ENCODE measurements at regions not wholly inside any gene's neighbourhood (a gene's known extent, or its start where the extent isn't known, plus 50 kb on each side); places are given as distances from the start of the nearest gene placed in this dataset.

DNA sequence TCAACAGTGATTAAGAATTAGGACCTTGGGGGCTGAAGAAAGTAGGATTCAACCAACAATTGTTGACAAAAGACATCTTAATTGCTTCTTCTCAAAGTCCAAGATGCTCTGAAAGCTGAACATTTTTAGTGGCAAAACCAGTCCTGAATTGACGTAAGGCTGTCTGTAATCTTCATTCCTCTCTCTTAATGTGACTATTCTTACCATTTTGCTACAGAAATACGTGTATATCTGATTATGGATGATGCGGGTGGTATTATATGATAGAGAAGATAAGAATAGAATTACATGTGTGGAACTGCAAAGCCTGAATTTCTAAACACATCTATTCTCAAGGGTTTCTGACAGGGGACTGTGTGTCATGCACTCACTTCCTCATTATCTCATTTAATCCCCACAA is 130.3 kb upstream of the SASH1 start:
- Histone ChIP-seq H3K23me2 (ENCODE audit: low read depth, low read length) (no peaks in the 10 kb centered on the region; the same call in 1 of the 2 replicates), H3K56ac (replicated peaks; ENCODE audit: insufficient read length, low read depth, low read length) (no peak overlapping the region), H3K23ac (ENCODE audit: insufficient read length) (no peak overlapping the region), H3K79me2 (ENCODE audit: control insufficient read depth in 1 of 2, insufficient read depth in 2 of 2, low read length in 2 of 2) (no peaks in the 10 kb centered on the region), H3K9ac (replicated peaks in 1 of 4; ENCODE audit: extremely low read depth in 1 of 4, low read depth in 3 of 4, low read length in 3 of 4) (no peak overlapping the region), H3K27me3 (replicated peaks in 1 of 4; ENCODE audit: control insufficient read depth in 3 of 4, extremely low read depth in 1 of 4, insufficient read depth in 3 of 4, low read length in 3 of 4) (no peaks in the 10 kb centered on the region), H3K4ac (replicated peaks; ENCODE audit: insufficient read length, low read depth, low read length) (no peak overlapping the region), H3K79me1 (ENCODE audit: low read depth, low read length) (no peaks in the 10 kb centered on the region), H3K27ac (ENCODE audit: low read depth, low read length) (no peak overlapping the region), H2AK5ac (ENCODE audit: low read depth, low read length) (no peak overlapping the region), H2BK12ac (ENCODE audit: low read depth, low read length) (no peak overlapping the region), H4K91ac (replicated peaks; ENCODE audit: insufficient read length, low read length) (no peak overlapping the region), H3K4me1 (replicated peaks in 1 of 4; ENCODE audit: control insufficient read depth in 3 of 4, insufficient read depth in 4 of 4, low read length in 3 of 4) (no peaks in the 10 kb centered on the region), H2BK15ac (ENCODE audit: low read length) (no peak overlapping the region), H4K5ac (ENCODE audit: insufficient read length, low read depth, low read length) (no peak overlapping the region), H4K20me1 (replicated peaks in 1 of 2; ENCODE audit: control insufficient read depth in 1 of 2, insufficient read depth in 2 of 2, low read length in 2 of 2) (no peaks in the 10 kb centered on the region), H2AFZ (ENCODE audit: low read length) (no peak overlapping the region), H3K4me3 (ENCODE audit: extremely low read depth in 1 of 4, insufficient read depth in 2 of 4, low read depth in 3 of 4, low read length in 4 of 4) (no peak overlapping the region), H3K36me3 (ENCODE audit: control insufficient read depth in 2 of 4, insufficient read depth in 4 of 4, low read length in 3 of 4) (no peaks in the 10 kb centered on the region), H2BK120ac (replicated peaks; ENCODE audit: low read depth, low read length) (no peak overlapping the region), H4K8ac (ENCODE audit: extremely low read depth, insufficient read depth, low read length) (no peak overlapping the region), H2BK20ac (ENCODE audit: low read length) (no peak overlapping the region), H3K14ac (ENCODE audit: insufficient read length) (no peak overlapping the region), H2BK5ac (ENCODE audit: low read depth, low read length) (no peak overlapping the region), H3K18ac (ENCODE audit: extremely low read depth, low read length) (no peak overlapping the region), H3K9me3 (ENCODE audit: insufficient read depth in 2 of 2, low read depth in 1 of 2, low read length in 1 of 2) (no peaks in the 10 kb centered on the region), H3K4me2 (ENCODE audit: insufficient read depth in 1 of 2, low read depth in 2 of 2, low read length in 2 of 2) (no peak overlapping the region)
- DNase-seq (ENCODE audit: low read depth in 1 of 2, low spot score in 2 of 2) = no peak
- TF ChIP-seq JUN (IDR thresholded peaks at IDR 0.05; ENCODE audit: low read depth, low read length) = no peak
- no peak for TF ChIP-seq SRF (IDR thresholded peaks at IDR 0.05; ENCODE audit: low read depth, low read length)
- no peak for TF ChIP-seq SP2 (IDR thresholded peaks at IDR 0.05; ENCODE audit: low read length)
- no peak for TF ChIP-seq KDM1A (IDR thresholded peaks at IDR 0.05; ENCODE audit: borderline replicate concordance, low read length)
- FAIRE-seq = no peak
- ChIA-PET CTCF (ENCODE audit: partially characterized antibody) (interaction anchor here (1.3 kb wide), 2 partner anchors 11 to 39 kb away, joined by 3 to 6 read pairs; no protein-coding TSS in a partner anchor), POLR2A (ENCODE audit: partially characterized antibody) (no interaction called here)
- 87% methylated on average over 3 of the region's 3 CpGs; no CpG with 5 or more reads in 1 of the 2 experiments for WGBS, 2 experiments (ENCODE audit: extremely low coverage in 1 of 2, insufficient coverage in 1 of 2, insufficient read length in 1 of 2, insufficient replicate concordance in 2 of 2, low coverage in 1 of 2, low lambda C conversion rate in 2 of 2, missing lambda C conversion rate in 1 of 2)

All from H1 (cell line).